B cell (primary cell): ENCODE measurements at regions not wholly inside any gene's neighbourhood (a gene's known extent, or its start where the extent isn't known, plus 50 kb on each side); places are given as distances from the start of the nearest gene placed in this dataset.

Experiments used
- EZH2 ChIP-seq: IDR thresholded peaks from 2 replicates; pipeline ENCODE4 v1.6.1; 2012; ENCODE audit warnings: borderline replicate concordance, low read depth, mild to moderate bottlenecking, moderate library complexity, low read length; ENCODE audit not compliant: insufficient read depth, poor library complexity, severe bottlenecking
- TF ChIP-seq, protein P1 (sequence below): fragments of 200-600 bp; IDR thresholded peaks from one replicate; pipeline ENCODE4 v1.8.0; 2022; ENCODE audit warnings: antibody characterized with exemption, mild to moderate bottlenecking

DNA sequence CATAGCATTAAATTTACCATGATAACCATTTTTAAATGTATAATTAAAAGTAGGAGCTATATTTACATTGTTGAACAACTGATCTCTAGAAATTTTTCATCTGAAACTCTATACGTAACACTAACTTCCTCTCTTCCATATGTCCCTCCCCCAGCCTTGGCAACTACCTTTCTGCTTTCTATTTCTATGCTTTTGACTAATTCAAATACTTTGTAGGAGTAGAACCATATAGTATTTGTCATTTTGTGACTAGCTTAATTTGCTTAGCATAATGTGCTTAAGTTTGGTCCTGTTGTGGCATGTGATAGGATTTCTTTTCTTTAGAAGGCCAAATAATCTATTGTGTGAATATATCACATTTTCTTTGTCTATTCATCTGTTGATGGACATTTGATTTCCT lies 225.3 kb upstream of the POT1 start:
- TF ChIP-seq, protein P1, sequence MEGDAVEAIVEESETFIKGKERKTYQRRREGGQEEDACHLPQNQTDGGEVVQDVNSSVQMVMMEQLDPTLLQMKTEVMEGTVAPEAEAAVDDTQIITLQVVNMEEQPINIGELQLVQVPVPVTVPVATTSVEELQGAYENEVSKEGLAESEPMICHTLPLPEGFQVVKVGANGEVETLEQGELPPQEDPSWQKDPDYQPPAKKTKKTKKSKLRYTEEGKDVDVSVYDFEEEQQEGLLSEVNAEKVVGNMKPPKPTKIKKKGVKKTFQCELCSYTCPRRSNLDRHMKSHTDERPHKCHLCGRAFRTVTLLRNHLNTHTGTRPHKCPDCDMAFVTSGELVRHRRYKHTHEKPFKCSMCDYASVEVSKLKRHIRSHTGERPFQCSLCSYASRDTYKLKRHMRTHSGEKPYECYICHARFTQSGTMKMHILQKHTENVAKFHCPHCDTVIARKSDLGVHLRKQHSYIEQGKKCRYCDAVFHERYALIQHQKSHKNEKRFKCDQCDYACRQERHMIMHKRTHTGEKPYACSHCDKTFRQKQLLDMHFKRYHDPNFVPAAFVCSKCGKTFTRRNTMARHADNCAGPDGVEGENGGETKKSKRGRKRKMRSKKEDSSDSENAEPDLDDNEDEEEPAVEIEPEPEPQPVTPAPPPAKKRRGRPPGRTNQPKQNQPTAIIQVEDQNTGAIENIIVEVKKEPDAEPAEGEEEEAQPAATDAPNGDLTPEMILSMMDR, result no peak
- TF ChIP-seq EZH2, result no peak
